HepG2 (cell line): ENCODE measurements at regions not wholly inside any gene's neighbourhood (a gene's known extent, or its start where the extent isn't known, plus 50 kb on each side); places are given as distances from the start of the nearest gene placed in this dataset.

Experiments used
- ATAC-seq: fragments of 200-7000 bp; cut with Tn5 transposase; 3 replicates; pipeline ENCODE4 v1.9.1; 2020; ENCODE audit warnings: mild to moderate bottlenecking, moderate library complexity
- BruUV-seq: library from RNA; stranded (reverse); fragments of 400-500 nt; replicated peaks from 2 replicates; lab custom pipeline; 2021; lab: Mats Ljungman, UMichigan
- CTCF ChIA-PET: fragments of 300-600 bp; formaldehyde crosslinking; extraction: SDS; loops from one replicate; lab custom pipeline; 2021; ENCODE audit warnings: low total read pairs, inconsistent platforms, low intra/inter-chr PET ratio; lab: Yijun Ruan, JAX
- POLR2A ChIA-PET: fragments of 350-600 bp; sonication (Branson Sonifier 250); formaldehyde crosslinking; loops from one replicate; lab custom pipeline; 2020; ENCODE audit warnings: antibody characterized with exemption, inconsistent platforms; lab: Yijun Ruan, JAX
- DNase-seq: peaks from one replicate; pipeline ENCODE4 v3.0.0-alpha.2; 2015; ENCODE audit warnings: low spot score
- FAIRE-seq: peaks from 3 replicates; lab custom pipeline; 2011; peaks lifted over from hg19 to GRCh38; lab: Jason Lieb, UNC
- H2AFZ ChIP-seq: one replicate; pipeline ENCODE4 v1.6.1; 2011; ENCODE audit warnings: low read length, inconsistent platforms
- H3K27ac ChIP-seq: fragments of 300-600 bp; 3 replicates; pipeline ENCODE4 v1.8.0; 2011; ENCODE audit warnings: mixed run types, mild to moderate bottlenecking, mixed read lengths, low read length, inconsistent platforms; ENCODE audit not compliant: insufficient read depth; ENCODE audit errors: extremely low read length
- H3K27me3 ChIP-seq, 2 experiments: fragments of 200-600 bp in 1 of 2; 2 replicates in 1 of 2; 3 replicates in 1 of 2; pipeline versions ENCODE4 v1.6.0 to v1.8.0; 2011; ENCODE audit warnings: low read length in 2 of 2, mild to moderate bottlenecking in 2 of 2, moderate library complexity in 2 of 2, inconsistent platforms in 1 of 2; ENCODE audit not compliant: insufficient read depth in 2 of 2, control insufficient read depth in 1 of 2
- H3K36me3 ChIP-seq, 2 experiments: fragments of 200-600 bp in 1 of 2; replicated peaks in 1 of 2; 2 replicates in 1 of 2; 3 replicates in 1 of 2; pipeline versions ENCODE4 v1.5.1 to v1.8.0; 2011; ENCODE audit warnings: low read length in 2 of 2, inconsistent platforms in 1 of 2; ENCODE audit not compliant: insufficient read depth in 2 of 2, control insufficient read depth in 1 of 2
- H3K4me1 ChIP-seq: 2 replicates; pipeline ENCODE4 v1.5.1; 2012; ENCODE audit warnings: low read length, inconsistent platforms; ENCODE audit not compliant: insufficient read depth
- H3K4me2 ChIP-seq: 2 replicates; pipeline ENCODE4 v1.6.0; 2011; ENCODE audit warnings: low read depth, low read length, inconsistent platforms
- H3K4me3 ChIP-seq, 3 experiments: fragments of 200-600 bp in 1 of 3; sonication (generic), shearing (Covaris generic) in 1 of 3; replicated peaks in 1 of 3; 2 replicates each; pipeline ENCODE4 v1.5.1; 2011 to 2016; ENCODE audit warnings: low read length in 3 of 3, inconsistent platforms in 2 of 3, low read depth in 2 of 3, mild to moderate bottlenecking in 2 of 3, control low read depth in 1 of 3, mixed read lengths in 1 of 3; ENCODE audit not compliant: insufficient read depth in 1 of 3
- H3K79me2 ChIP-seq: one replicate; pipeline ENCODE4 v1.6.1; 2011; ENCODE audit warnings: low read length, inconsistent platforms; ENCODE audit not compliant: insufficient read depth
- H3K9ac ChIP-seq: 2 replicates; pipeline ENCODE4 v1.6.0; 2011; ENCODE audit warnings: mild to moderate bottlenecking, low read depth, low read length, inconsistent platforms; ENCODE audit not compliant: insufficient read depth
- H3K9me3 ChIP-seq: 2 replicates; pipeline ENCODE4 v1.5.1; 2012; ENCODE audit warnings: mild to moderate bottlenecking, low read length
- H4K20me1 ChIP-seq: 2 replicates; pipeline ENCODE4 v1.6.0; 2011; ENCODE audit warnings: inconsistent platforms, mild to moderate bottlenecking, low read length, moderate library complexity; ENCODE audit not compliant: insufficient read depth
- CENPT ChIP-seq: sonication (generic); formaldehyde crosslinking; IDR thresholded peaks from 2 replicates; pipeline ENCODE4 v1.8.0; 2022; ENCODE audit warnings: low read depth, mild to moderate bottlenecking, moderate library complexity, missing genetic modification reagents
- KLF13 ChIP-seq: sonication (generic); formaldehyde crosslinking; IDR thresholded peaks from 2 replicates; pipeline ENCODE4 v1.4.0; 2020; ENCODE audit warnings: mild to moderate bottlenecking, missing genetic modification reagents
- MYC ChIP-seq: sonication (generic); formaldehyde crosslinking; IDR thresholded peaks from 2 replicates; pipeline ENCODE4 v1.9.0; 2021; ENCODE audit warnings: missing genetic modification reagents, borderline replicate concordance
- SIX4 ChIP-seq: sonication (generic); formaldehyde crosslinking; IDR thresholded peaks from 2 replicates; pipeline ENCODE4 v1.4.0; 2020; ENCODE audit warnings: missing genetic modification reagents
- SP4 ChIP-seq: sonication (generic); formaldehyde crosslinking; IDR thresholded peaks from 2 replicates; pipeline ENCODE4 v1.8.1; 2023; ENCODE audit warnings: mild to moderate bottlenecking, missing genetic modification reagents
- THAP8 ChIP-seq: sonication (generic); formaldehyde crosslinking; IDR thresholded peaks from 2 replicates; pipeline ENCODE4 v1.5.1; 2020; ENCODE audit warnings: missing genetic modification reagents, mild to moderate bottlenecking, borderline replicate concordance
- ZNF335 ChIP-seq: sonication (generic); formaldehyde crosslinking; IDR thresholded peaks from 2 replicates; pipeline ENCODE4 v1.4.0; 2020; ENCODE audit warnings: missing genetic modification reagents
- WGBS: methylation state at CpG from one replicate; pipeline ENCODE4 v1.1.6; 2017; ENCODE audit warnings: low lambda C conversion rate; 5-methylcytosine and 5-hydroxymethylcytosine counted together
- in situ Hi-C: cut with HindIII; loops from 2 replicates; pipeline ENCODE4 v1.10.0; 2017; ENCODE audit warnings: low pct_unique_long_range_greater_than_20kb; ENCODE audit not compliant: extremely low pct_ligation_motif_present
- intact Hi-C: fragments of 100-400 bp; cut with micrococcal nuclease; formaldehyde crosslinking; loops from one replicate; pipeline ENCODE4 v1.10.0; 2022; ENCODE audit not compliant: unreplicated experiment
- TF ChIP-seq, protein P1 (sequence below): sonication (generic); formaldehyde crosslinking; IDR thresholded peaks from 2 replicates; pipeline ENCODE4 v1.4.0; 2020; ENCODE audit warnings: missing genetic modification reagents; ENCODE audit errors: not compliant biosample characterization

GRCh38 chr2:146048141-146048540, 1528.2 kb upstream of the ZEB2 start:
- Histone ChIP-seq H2AFZ (no peak overlapping the region), H3K9me3 (peaks cover 5% of the 10 kb centered on the region), H3K4me3 (no peak overlapping the region), H3K4me1 (no peaks in the 10 kb centered on the region), H3K9ac (no peak overlapping the region), H3K27ac (no peak overlapping the region), H4K20me1 (no peaks in the 10 kb centered on the region), H3K27me3 (no peaks in the 10 kb centered on the region), H3K36me3 (no peaks in the 10 kb centered on the region), H3K4me2 (no peak overlapping the region), H3K79me2 (no peaks in the 10 kb centered on the region)
- CTCF ChIA-PET = no interaction called here
- FAIRE-seq = no peak
- no peak for TF ChIP-seq THAP8 (CRISPR knock-in tag)
- TF ChIP-seq CENPT (CRISPR knock-in tag) = no peak
- TF ChIP-seq SP4 (CRISPR knock-in tag) = no peak
- no peak for TF ChIP-seq MYC
- TF ChIP-seq SIX4 (CRISPR knock-in tag) = no peak
- TF ChIP-seq KLF13 (CRISPR knock-in tag) = no peak
- TF ChIP-seq, protein P1, sequence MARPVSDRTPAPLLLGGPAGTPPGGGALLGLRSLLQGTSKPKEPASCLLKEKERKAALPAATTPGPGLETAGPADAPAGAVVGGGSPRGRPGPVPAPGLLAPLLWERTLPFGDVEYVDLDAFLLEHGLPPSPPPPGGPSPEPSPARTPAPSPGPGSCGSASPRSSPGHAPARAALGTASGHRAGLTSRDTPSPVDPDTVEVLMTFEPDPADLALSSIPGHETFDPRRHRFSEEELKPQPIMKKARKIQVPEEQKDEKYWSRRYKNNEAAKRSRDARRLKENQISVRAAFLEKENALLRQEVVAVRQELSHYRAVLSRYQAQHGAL (CRISPR knock-in tag) = no peak
- no peak for TF ChIP-seq ZNF335 (CRISPR knock-in tag)
- POLR2A ChIA-PET = no interaction called here
- in situ Hi-C loops (no loop called here), intact Hi-C loops (no loop called here)
- no peak for DNase-seq
- no TSS peak for BruUV-seq
- no peak for ATAC-seq
- WGBS = 0% methylated on average over 1 of the region's 1 CpG
